HEK293 (cell line): ENCODE measurements at regions not wholly inside any gene's neighbourhood (a gene's known extent, or its start where the extent isn't known, plus 50 kb on each side); places are given as distances from the start of the nearest gene placed in this dataset.

Experiments
- CTCF ChIP-seq: fragments of 450-650 bp; formaldehyde crosslinking; IDR thresholded peaks from 2 replicates; pipeline ENCODE4 v1.5.1; 2016; ENCODE audit warnings: missing biosample characterization, missing genetic modification characterization
- KLF10 ChIP-seq: fragments of 450-650 bp; IDR thresholded peaks from 2 replicates; pipeline ENCODE4 v1.5.1; 2018; ENCODE audit warnings: missing biosample characterization, mild to moderate bottlenecking, missing genetic modification characterization
- ZNF416 ChIP-seq: fragments of 450-650 bp; formaldehyde crosslinking; IDR thresholded peaks from 2 replicates; pipeline ENCODE4 v1.5.1; 2016; ENCODE audit warnings: missing biosample characterization, missing genetic modification characterization

- TF ChIP-seq KLF10 (tag by site-specific recombination) (no peak), CTCF (tag by site-specific recombination) (no peak), ZNF416 (tag by site-specific recombination) (no peak)
Observed at GRCh38 chr22:42188808-42189447, 58.3 kb upstream of the CYP2D6 start.
